ENCODE measurements at regions not wholly inside any gene's neighbourhood (a gene's known extent, or its start where the extent isn't known, plus 50 kb on each side); places are given as distances from the start of the nearest gene placed in this dataset.

DNA sequence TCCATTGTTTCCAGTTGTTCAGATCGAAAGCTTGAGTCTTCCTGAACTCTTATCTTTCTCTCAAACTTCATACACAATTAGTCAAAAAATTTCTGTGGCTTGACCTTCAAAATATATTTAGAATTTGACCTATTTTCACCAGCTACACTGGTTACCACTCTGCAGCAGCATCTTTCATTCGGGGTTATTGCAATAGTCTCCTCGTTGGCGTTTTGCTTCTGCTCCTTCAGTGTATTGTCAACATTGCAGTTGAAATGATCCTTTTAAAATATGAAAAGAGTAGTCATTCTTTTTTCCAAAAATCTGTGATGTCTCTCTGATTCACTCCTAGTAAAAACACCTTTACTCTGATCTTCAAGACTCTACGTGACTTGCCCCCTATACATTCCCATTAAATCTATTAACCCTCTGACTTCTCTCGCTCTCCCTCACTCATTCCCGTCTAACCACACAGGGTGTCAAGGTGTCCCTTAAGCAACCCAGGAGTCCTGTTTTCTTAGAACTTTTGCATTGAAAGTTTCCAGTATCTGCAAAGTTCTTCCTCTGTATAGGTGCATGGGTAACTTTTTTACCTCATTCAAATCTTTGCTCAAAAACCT lies 480.2 kb upstream of the B3GALT2 start:
- TF ChIP-seq, protein P1, sequence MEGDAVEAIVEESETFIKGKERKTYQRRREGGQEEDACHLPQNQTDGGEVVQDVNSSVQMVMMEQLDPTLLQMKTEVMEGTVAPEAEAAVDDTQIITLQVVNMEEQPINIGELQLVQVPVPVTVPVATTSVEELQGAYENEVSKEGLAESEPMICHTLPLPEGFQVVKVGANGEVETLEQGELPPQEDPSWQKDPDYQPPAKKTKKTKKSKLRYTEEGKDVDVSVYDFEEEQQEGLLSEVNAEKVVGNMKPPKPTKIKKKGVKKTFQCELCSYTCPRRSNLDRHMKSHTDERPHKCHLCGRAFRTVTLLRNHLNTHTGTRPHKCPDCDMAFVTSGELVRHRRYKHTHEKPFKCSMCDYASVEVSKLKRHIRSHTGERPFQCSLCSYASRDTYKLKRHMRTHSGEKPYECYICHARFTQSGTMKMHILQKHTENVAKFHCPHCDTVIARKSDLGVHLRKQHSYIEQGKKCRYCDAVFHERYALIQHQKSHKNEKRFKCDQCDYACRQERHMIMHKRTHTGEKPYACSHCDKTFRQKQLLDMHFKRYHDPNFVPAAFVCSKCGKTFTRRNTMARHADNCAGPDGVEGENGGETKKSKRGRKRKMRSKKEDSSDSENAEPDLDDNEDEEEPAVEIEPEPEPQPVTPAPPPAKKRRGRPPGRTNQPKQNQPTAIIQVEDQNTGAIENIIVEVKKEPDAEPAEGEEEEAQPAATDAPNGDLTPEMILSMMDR (IDR thresholded peaks at IDR 0.05; ENCODE audit: insufficient read depth, low read length), result no peak
- H3K4me3 ChIP-seq (ENCODE audit: low read depth, low read length), result no peak overlapping the region
- DNase-seq (ENCODE audit: low read depth), result no peak

GRCh38 chr1:193663965-193664364 lies 477.6 kb upstream of the B3GALT2 start:
- H3K4me3 ChIP-seq (ENCODE audit: low read depth, low read length), result no peak overlapping the region
- TF ChIP-seq, protein P1 (IDR thresholded peaks at IDR 0.05; ENCODE audit: insufficient read depth, low read length), result no peak
- DNase-seq (ENCODE audit: low read depth), result no peak

- TF ChIP-seq, protein P1 (IDR thresholded peaks at IDR 0.05; ENCODE audit: insufficient read depth, low read length), result no peak
- DNase-seq (ENCODE audit: low read depth), result no peak
These were observed 475.6 kb upstream of the B3GALT2 start for GRCh38 chr1:193662030-193662429.

GRCh38 chr1:193661385-193661784 lies 475.0 kb upstream of the B3GALT2 start:
- DNase-seq (ENCODE audit: low read depth), result no peak
- TF ChIP-seq, protein P1 (IDR thresholded peaks at IDR 0.05; ENCODE audit: insufficient read depth, low read length), result no peak
- H3K4me3 ChIP-seq (ENCODE audit: low read depth, low read length), result no peak overlapping the region

More at GRCh38 chr1:193662030-193662429, 475.6 kb upstream of the B3GALT2 start:
- no peak overlapping the region for H3K4me3 ChIP-seq (ENCODE audit: low read depth, low read length)

- TF ChIP-seq, protein P1 (IDR thresholded peaks at IDR 0.05; ENCODE audit: insufficient read depth, low read length), result no peak
These were observed 474.0 kb upstream of the B3GALT2 start for GRCh38 chr1:193660428-193660827.

GRCh38 chr1:193658691-193659090 lies 472.3 kb upstream of the B3GALT2 start:
- H3K4me3 ChIP-seq (ENCODE audit: low read depth, low read length), result no peak overlapping the region
- TF ChIP-seq, protein P1 (IDR thresholded peaks at IDR 0.05; ENCODE audit: insufficient read depth, low read length), result no peak
- no peak for DNase-seq (ENCODE audit: low read depth)

More at GRCh38 chr1:193660428-193660827, 474.0 kb upstream of the B3GALT2 start:
- DNase-seq (ENCODE audit: low read depth), result no peak
- H3K4me3 ChIP-seq (ENCODE audit: low read depth, low read length), result no peak overlapping the region

GRCh38 chr1:193658081-193658480 lies 471.7 kb upstream of the B3GALT2 start:
- TF ChIP-seq, protein P1 (IDR thresholded peaks at IDR 0.05; ENCODE audit: insufficient read depth, low read length), result no peak
- DNase-seq (ENCODE audit: low read depth), result no peak
- H3K4me3 ChIP-seq (ENCODE audit: low read depth, low read length), result no peak overlapping the region
